ENCODE measurements at regions not wholly inside any gene's neighbourhood (a gene's known extent, or its start where the extent isn't known, plus 50 kb on each side); places are given as distances from the start of the nearest gene placed in this dataset.

DNA sequence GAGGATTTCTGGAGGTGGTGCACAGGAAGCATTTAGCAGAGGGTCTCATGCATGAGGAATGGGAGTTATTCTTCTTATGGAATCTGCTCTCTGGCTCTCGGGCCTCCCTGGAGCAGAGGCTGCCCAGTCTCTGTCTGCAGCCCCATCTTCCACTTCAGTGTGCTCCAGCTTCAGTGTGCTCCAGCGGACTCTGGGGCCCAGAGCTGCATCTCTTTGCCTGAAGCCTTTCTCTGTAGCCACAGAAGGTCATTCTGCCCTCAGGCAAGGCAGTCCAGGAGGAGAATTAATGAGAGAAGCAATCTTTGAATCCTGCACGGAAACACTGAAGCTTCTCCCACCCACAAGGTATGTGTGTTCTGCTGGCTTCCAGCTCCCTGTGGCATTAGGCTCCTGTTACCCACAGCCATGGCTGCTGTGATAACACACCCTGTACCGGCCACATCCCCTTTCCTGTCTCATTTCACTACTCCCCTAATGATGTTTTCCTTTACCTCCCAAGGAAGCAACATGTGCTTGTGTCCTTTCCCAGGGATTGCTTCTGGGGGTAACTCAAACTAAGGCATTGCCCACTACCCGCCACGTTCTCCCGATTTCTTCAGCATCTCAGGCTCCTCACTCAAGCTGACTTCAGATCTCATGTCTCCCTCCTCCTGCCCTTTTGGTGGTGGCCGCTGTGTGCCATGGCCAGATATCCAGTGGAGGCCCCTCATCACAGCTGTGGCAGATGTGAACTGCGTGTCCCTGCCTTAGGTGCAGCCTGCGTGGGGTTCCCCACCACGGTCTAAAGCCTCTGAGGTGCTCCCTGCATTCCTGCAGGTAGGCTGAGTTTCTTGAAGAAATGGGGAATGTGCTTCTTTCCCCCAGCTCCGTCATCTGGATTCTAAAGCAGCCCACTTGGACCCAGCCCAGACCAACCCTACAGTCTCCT lies 181.2 kb upstream of the GALNT2 start:
- no peak for TF ChIP-seq CTCF (IDR thresholded peaks at IDR 0.05)
- DNase-seq (ENCODE audit: low spot score): peak; percentile 40
- H3K4me1 ChIP-seq: peaks cover 0 to 9% of the 10 kb centered on the region in 2 donors

DNA sequence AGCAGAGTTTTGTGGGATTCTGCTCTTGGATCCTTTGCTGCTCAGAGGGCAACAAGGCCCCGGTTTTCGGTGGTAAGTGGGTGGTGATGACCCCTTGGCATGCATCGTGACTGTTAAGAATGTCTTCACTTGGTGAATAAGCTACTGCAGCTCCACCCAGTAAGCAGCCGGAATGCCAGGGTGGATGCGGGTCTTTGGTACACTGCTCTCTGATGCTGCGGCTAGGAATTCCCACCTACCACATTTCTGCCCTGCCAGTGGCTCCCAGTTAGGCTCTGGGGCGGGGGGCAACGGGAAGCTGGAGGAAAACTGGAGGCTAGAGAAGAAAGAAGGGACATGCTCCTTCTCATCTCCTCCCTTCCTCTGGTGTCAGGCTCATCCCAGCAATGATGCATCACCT lies 180.4 kb upstream of the GALNT2 start:
- Histone ChIP-seq H3K27ac (peak overlapping the region; percentile 62 to 75), H3K9me3 (no peaks in the 10 kb centered on the region), H3K36me3 (no peaks in the 10 kb centered on the region), H3K4me3 (no peak overlapping the region), H3K27me3 (no peaks in the 10 kb centered on the region), H3K4me1 (peaks cover 0 to 9% of the 10 kb centered on the region in 2 donors)
- DNase-seq (ENCODE audit: low spot score): peak; percentile 16
- TF ChIP-seq CTCF (IDR thresholded peaks at IDR 0.05): no peak

More for the DNA sequence above, 181.2 kb upstream of the GALNT2 start:
- H3K27me3 ChIP-seq: no peaks in the 10 kb centered on the region
- H3K36me3 ChIP-seq: no peaks in the 10 kb centered on the region
- no peak overlapping the region for H3K4me3 ChIP-seq
- H3K27ac ChIP-seq: no peak overlapping the region
- no peaks in the 10 kb centered on the region for H3K9me3 ChIP-seq

DNA sequence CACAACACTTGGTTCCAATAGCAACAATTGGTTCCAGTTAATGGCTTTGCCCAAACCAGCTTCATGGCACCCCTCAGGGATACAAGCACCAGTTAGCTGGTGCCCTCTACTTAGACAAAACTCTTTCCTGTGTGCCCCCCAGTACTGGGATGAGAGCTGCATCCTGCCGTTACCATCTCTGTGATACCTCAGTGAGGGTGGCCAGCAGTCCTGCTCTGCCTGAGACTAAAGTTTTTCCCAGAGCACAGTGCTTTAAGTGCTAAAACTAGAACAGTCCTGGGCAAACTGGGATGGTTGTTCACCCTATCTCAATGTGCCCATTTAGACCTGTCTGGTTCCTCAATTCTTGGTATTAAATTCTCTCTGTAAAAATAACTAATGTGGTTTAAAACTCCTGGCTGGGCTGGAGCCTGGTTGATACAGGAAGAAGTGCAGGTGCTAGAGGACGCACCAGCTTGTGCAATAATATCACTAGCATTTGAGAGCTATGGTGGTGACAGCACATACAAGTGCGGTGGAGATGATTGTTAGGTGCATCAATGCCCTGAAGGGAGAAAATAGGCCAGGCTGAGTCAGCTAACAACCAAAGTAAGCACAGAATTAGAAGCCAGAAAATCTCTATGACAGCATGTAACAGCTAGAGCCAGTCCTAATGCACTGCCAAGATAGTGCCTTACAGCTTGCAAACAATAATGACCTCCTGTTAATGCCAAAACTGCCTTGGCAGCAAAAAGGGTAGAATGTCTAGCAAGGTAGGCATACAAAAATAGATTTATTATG lies 179.8 kb upstream of the GALNT2 start:
- Histone ChIP-seq H3K9me3 (no peaks in the 10 kb centered on the region), H3K27ac (peak overlapping the region; percentile 62 to 75), H3K4me3 (no peak overlapping the region), H3K4me1 (peaks cover 0 to 9% of the 10 kb centered on the region in 2 donors), H3K27me3 (no peaks in the 10 kb centered on the region), H3K36me3 (no peaks in the 10 kb centered on the region)
- peak; percentile 57 for DNase-seq (ENCODE audit: low spot score)
- TF ChIP-seq CTCF (IDR thresholded peaks at IDR 0.05): no peak

- DNase-seq (ENCODE audit: low spot score): no peak
- TF ChIP-seq CTCF (IDR thresholded peaks at IDR 0.05): no peak
- Histone ChIP-seq H3K36me3 (no peaks in the 10 kb centered on the region), H3K27me3 (no peaks in the 10 kb centered on the region), H3K27ac (peak overlapping the region; percentile 60 to 75), H3K4me3 (no peak overlapping the region), H3K4me1 (peaks cover 0 to 9% of the 10 kb centered on the region in 2 donors), H3K9me3 (no peaks in the 10 kb centered on the region)
Observed at GRCh38 chr1:229888157-229888556, 178.9 kb upstream of the GALNT2 start.

GRCh38 chr1:229888561-229889001 lies 178.5 kb upstream of the GALNT2 start:
- Histone ChIP-seq H3K4me1 (peaks cover 0 to 9% of the 10 kb centered on the region in 2 donors), H3K9me3 (no peaks in the 10 kb centered on the region), H3K36me3 (no peaks in the 10 kb centered on the region), H3K4me3 (no peak overlapping the region), H3K27ac (peak overlapping the region; percentile 60 to 75), H3K27me3 (no peaks in the 10 kb centered on the region)
- DNase-seq (ENCODE audit: low spot score): peak; percentile 23
- no peak for TF ChIP-seq CTCF (IDR thresholded peaks at IDR 0.05)

Data from right atrium auricular region (tissue), 2 donors.